Endothelial cell of umbilical vein (primary cell): ENCODE measurements at regions not wholly inside any gene's neighbourhood (a gene's known extent, or its start where the extent isn't known, plus 50 kb on each side); places are given as distances from the start of the nearest gene placed in this dataset.
"Not testable (repeated sequence)": the region's sequence is repeated elsewhere in the genome, so short reads cannot be mapped to it uniquely, and the experiment has no call there.

Source experiments
- CTCF ChIP-seq, 2 donors: IDR thresholded peaks; 1 replicate in 1 of 2; 2 replicates in 1 of 2; pipeline ENCODE4 v1.5.1; 2011; ENCODE audit warnings: low read length in 2 of 2, mild to moderate bottlenecking in 2 of 2, moderate library complexity in 2 of 2, control low read depth in 1 of 2, inconsistent platforms in 1 of 2, low read depth in 1 of 2; ENCODE audit not compliant: insufficient read depth in 1 of 2; ENCODE audit errors: extremely low read depth in 1 of 2
- EZH2 ChIP-seq: IDR thresholded peaks from 2 replicates; pipeline ENCODE4 v1.6.1; 2012; ENCODE audit warnings: borderline replicate concordance, low read depth, mild to moderate bottlenecking, moderate library complexity, low read length, inconsistent platforms; ENCODE audit not compliant: severe bottlenecking
- GATA2 ChIP-seq: IDR thresholded peaks from 2 replicates; pipeline ENCODE4 v1.7.0; 2011; ENCODE audit warnings: low read depth, mild to moderate bottlenecking, moderate library complexity, mixed read lengths, low read length; ENCODE audit not compliant: insufficient read length, insufficient read depth
- POLR2A ChIP-seq: IDR thresholded peaks from 2 replicates; pipeline ENCODE4 v1.6.1; 2012; ENCODE audit warnings: low read depth, mild to moderate bottlenecking, control low read depth, low read length
- POLR2AphosphoS5 ChIP-seq: IDR thresholded peaks from 2 replicates; pipeline ENCODE4 v1.6.1; 2012; ENCODE audit warnings: low read depth, mild to moderate bottlenecking, control low read depth, low read length, moderate library complexity; ENCODE audit not compliant: insufficient read depth
- TF ChIP-seq, protein P1 (sequence below): IDR thresholded peaks from 2 replicates; pipeline ENCODE4 v1.6.1; 2011; ENCODE audit not compliant: insufficient read depth, insufficient read length

GRCh38 chr7:114076392-114077157 is 157.8 kb upstream of the PPP1R3A start:
- TF ChIP-seq POLR2A; CTCF (IDR thresholded peaks at IDR 0.05; ENCODE audit: extremely low read depth in 1 of 2, insufficient read depth in 1 of 2, low read depth in 1 of 2, low read length in 2 of 2); EZH2; GATA2; POLR2AphosphoS5: not testable (repeated sequence)
- TF ChIP-seq, protein P1, sequence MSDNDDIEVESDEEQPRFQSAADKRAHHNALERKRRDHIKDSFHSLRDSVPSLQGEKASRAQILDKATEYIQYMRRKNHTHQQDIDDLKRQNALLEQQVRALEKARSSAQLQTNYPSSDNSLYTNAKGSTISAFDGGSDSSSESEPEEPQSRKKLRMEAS, result not testable (repeated sequence)
